PC-3 (cell line): ENCODE measurements at regions not wholly inside any gene's neighbourhood (a gene's known extent, or its start where the extent isn't known, plus 50 kb on each side); places are given as distances from the start of the nearest gene placed in this dataset.

ENCODE experiments used
- ATAC-seq: fragments of 200-7000 bp; cut with Tn5 transposase; 2 replicates; pipeline ENCODE4 v1.9.1; 2020; ENCODE audit warnings: mild to moderate bottlenecking, moderate library complexity
- BruUV-seq: library from RNA; stranded (reverse); fragments of 400-500 nt; replicated peaks from 2 replicates; lab custom pipeline; 2021; lab: Mats Ljungman, UMichigan
- CTCF ChIA-PET: fragments of 300-600 bp; sonication (Branson Sonifier 250); formaldehyde crosslinking; loops from one replicate; lab custom pipeline; 2022; ENCODE audit warnings: antibody characterized with exemption; lab: Charles Lee
- POLR2A ChIA-PET: fragments of 300-600 bp; sonication (Branson Sonifier 250); formaldehyde crosslinking; loops from one replicate; lab custom pipeline; 2022; ENCODE audit warnings: antibody characterized with exemption; ENCODE audit not compliant: unreplicated experiment; lab: Charles Lee
- DNase-seq: peaks from one replicate; pipeline ENCODE4 v3.0.0-alpha.2; 2015
- H2AFZ ChIP-seq: fragments of 300-600 bp; sonication (generic); 2 replicates; pipeline ENCODE4 v1.6.0; 2016; ENCODE audit warnings: antibody characterized with exemption, low read length
- H3F3A ChIP-seq: fragments of 300-600 bp; sonication (generic); one replicate; pipeline ENCODE4 v1.6.0; 2017; ENCODE audit warnings: antibody characterized with exemption, low read length, control low read depth, mild to moderate bottlenecking; ENCODE audit not compliant: unreplicated experiment
- H3K27ac ChIP-seq: fragments of 300-600 bp; sonication (generic); 2 replicates; pipeline ENCODE4 v1.5.1; 2016; ENCODE audit warnings: mild to moderate bottlenecking, low read length
- H3K27me3 ChIP-seq: fragments of 300-600 bp; sonication (generic); 2 replicates; pipeline ENCODE4 v1.6.1; 2016; ENCODE audit warnings: low read length, mixed read lengths
- H3K36me3 ChIP-seq: fragments of 300-600 bp; sonication (generic); 2 replicates; pipeline ENCODE4 v1.6.1; 2016; ENCODE audit warnings: low read depth, mixed run types, low read length, mixed read lengths
- H3K4me1 ChIP-seq: fragments of 300-600 bp; sonication (generic); 2 replicates; pipeline ENCODE4 v1.5.1; 2016; ENCODE audit warnings: low read length; ENCODE audit not compliant: insufficient read depth
- H3K4me2 ChIP-seq: fragments of 300-600 bp; sonication (generic); 2 replicates; pipeline ENCODE4 v1.6.0; 2016; ENCODE audit warnings: low read length
- H3K4me3 ChIP-seq: fragments of 300-600 bp; sonication (generic); 2 replicates; pipeline ENCODE4 v1.5.1; 2016; ENCODE audit warnings: mild to moderate bottlenecking, low read length, mixed read lengths
- H3K79me2 ChIP-seq: fragments of 300-600 bp; sonication (generic); 2 replicates; pipeline ENCODE4 v1.6.1; 2017; ENCODE audit warnings: low read length, mixed read lengths
- H3K9ac ChIP-seq: fragments of 300-600 bp; sonication (generic); 2 replicates; pipeline ENCODE4 v1.6.0; 2016; ENCODE audit warnings: mild to moderate bottlenecking, low read length
- H3K9me2 ChIP-seq: fragments of 300-600 bp; sonication (generic); replicated peaks from 2 replicates; pipeline ENCODE4 v1.6.1; 2016; ENCODE audit warnings: mixed run types, low read length, mixed read lengths
- H3K9me3 ChIP-seq: fragments of 300-600 bp; sonication (generic); 2 replicates; pipeline ENCODE4 v1.6.1; 2016; ENCODE audit warnings: low read length, mixed read lengths
- H4K20me1 ChIP-seq: fragments of 300-600 bp; sonication (generic); 2 replicates; pipeline ENCODE4 v1.6.1; 2016; ENCODE audit warnings: low read length, mixed read lengths
- EZH2 ChIP-seq: fragments of 300-600 bp; sonication (generic); IDR thresholded peaks from one replicate; pipeline ENCODE4 v1.6.1; 2017; ENCODE audit warnings: antibody characterized with exemption, mild to moderate bottlenecking, low read length; ENCODE audit not compliant: unreplicated experiment
- EZH2phosphoT487 ChIP-seq: fragments of 300-600 bp; sonication (generic); IDR thresholded peaks from 2 replicates; pipeline ENCODE4 v1.6.1; 2018; ENCODE audit warnings: mild to moderate bottlenecking, antibody characterized with exemption, low read length, borderline replicate concordance
- intact Hi-C: fragments of 100-400 bp; cut with micrococcal nuclease; formaldehyde crosslinking; loops from 2 replicates; pipeline ENCODE4 v1.9.0; 2023
- TF ChIP-seq, protein P1 (sequence below): fragments of 300-600 bp; sonication (generic); conservative IDR thresholded peaks from 2 replicates; pipeline ENCODE4 v1.5.1; 2017; ENCODE audit warnings: antibody characterized with exemption, low read depth, mild to moderate bottlenecking, low read length

- ATAC-seq: no peak
Measured at GRCh38 chr10:57472823-57473619, 794.7 kb downstream of the IPMK start.

DNA sequence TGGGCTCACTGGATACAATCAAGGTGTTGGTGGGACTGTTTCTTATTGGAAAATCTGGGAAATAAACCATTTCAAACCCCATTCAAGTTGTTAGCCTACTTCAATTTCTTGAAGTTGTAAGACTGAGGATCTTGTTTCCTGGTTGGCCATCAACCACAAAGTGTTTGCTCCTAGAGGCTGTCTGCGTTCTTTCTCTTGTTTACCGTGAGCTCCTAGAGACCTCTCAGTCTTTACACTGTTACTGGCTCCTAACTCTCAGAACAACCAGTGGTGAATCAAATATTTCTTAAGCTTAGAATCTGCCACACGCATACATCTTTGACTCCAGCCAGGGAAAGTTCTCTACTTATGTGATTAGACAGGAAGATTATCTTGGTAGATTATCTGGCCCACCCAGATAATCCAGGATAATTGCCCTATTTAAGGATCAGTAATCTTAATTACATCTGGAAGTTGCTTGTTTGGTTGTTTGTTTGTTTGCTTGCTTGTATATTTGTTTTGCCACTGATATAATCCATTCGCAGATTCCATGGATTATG, 798.7 kb downstream of the IPMK start:
- ChIA-PET CTCF (no interaction called here), POLR2A (no interaction called here)
- no peak overlapping the region for H2AFZ ChIP-seq
- H3K4me2 ChIP-seq: no peak overlapping the region
- H3K4me1 ChIP-seq: no peaks in the 10 kb centered on the region
- no peaks in the 10 kb centered on the region for H3F3A ChIP-seq
- no peak for DNase-seq
- H3K9me3 ChIP-seq: no peaks in the 10 kb centered on the region
- H3K9me2 ChIP-seq: no peaks in the 10 kb centered on the region
- no peaks in the 10 kb centered on the region for H4K20me1 ChIP-seq
- no peak for TF ChIP-seq EZH2
- no peak for TF ChIP-seq EZH2phosphoT487
- TF ChIP-seq, protein P1, sequence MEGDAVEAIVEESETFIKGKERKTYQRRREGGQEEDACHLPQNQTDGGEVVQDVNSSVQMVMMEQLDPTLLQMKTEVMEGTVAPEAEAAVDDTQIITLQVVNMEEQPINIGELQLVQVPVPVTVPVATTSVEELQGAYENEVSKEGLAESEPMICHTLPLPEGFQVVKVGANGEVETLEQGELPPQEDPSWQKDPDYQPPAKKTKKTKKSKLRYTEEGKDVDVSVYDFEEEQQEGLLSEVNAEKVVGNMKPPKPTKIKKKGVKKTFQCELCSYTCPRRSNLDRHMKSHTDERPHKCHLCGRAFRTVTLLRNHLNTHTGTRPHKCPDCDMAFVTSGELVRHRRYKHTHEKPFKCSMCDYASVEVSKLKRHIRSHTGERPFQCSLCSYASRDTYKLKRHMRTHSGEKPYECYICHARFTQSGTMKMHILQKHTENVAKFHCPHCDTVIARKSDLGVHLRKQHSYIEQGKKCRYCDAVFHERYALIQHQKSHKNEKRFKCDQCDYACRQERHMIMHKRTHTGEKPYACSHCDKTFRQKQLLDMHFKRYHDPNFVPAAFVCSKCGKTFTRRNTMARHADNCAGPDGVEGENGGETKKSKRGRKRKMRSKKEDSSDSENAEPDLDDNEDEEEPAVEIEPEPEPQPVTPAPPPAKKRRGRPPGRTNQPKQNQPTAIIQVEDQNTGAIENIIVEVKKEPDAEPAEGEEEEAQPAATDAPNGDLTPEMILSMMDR: no peak
- no peaks in the 10 kb centered on the region for H3K27me3 ChIP-seq
- no TSS peak for BruUV-seq
- intact Hi-C loops: no loop called here
- H3K27ac ChIP-seq: no peak overlapping the region
- no peak for ATAC-seq
- no peak overlapping the region for H3K4me3 ChIP-seq
- H3K9ac ChIP-seq: no peak overlapping the region
- H3K36me3 ChIP-seq: no peaks in the 10 kb centered on the region
- H3K79me2 ChIP-seq: no peaks in the 10 kb centered on the region

More at GRCh38 chr10:57472823-57473619, 794.7 kb downstream of the IPMK start:
- ChIA-PET CTCF (no interaction called here), POLR2A (no interaction called here)
- DNase-seq: no peak
- Histone ChIP-seq H2AFZ (no peak overlapping the region), H3K9me2 (no peaks in the 10 kb centered on the region), H3K27me3 (no peaks in the 10 kb centered on the region), H3K9ac (no peak overlapping the region), H3K9me3 (no peaks in the 10 kb centered on the region), H3K36me3 (no peaks in the 10 kb centered on the region), H3F3A (no peaks in the 10 kb centered on the region), H4K20me1 (no peaks in the 10 kb centered on the region), H3K4me1 (no peaks in the 10 kb centered on the region), H3K4me2 (no peak overlapping the region), H3K79me2 (no peaks in the 10 kb centered on the region), H3K4me3 (no peak overlapping the region), H3K27ac (no peak overlapping the region)
- no TSS peak for BruUV-seq
- intact Hi-C loops: no loop called here
- TF ChIP-seq, protein P1: no peak
- TF ChIP-seq EZH2phosphoT487 (no peak), EZH2 (no peak)

DNA sequence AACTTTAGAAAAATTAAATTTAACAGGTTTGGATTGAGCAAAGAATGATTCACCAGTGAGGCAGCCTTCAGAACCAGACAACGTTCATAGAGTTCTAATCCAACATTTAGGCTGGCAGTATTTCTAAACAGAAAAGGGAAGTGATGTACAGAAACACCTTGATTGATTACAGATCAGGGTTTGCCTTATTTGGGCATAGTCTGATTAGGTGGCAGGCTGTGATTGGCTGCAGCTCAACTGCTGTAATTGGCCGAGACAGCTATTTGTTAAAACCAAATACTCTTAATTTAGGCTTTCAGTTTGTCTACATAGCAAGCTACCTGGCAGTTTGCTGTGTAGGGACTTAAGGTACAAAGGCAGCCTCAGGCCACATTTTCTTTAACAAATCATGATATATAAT, 802.5 kb downstream of the IPMK start:
- TF ChIP-seq, protein P1: no peak
- TF ChIP-seq EZH2phosphoT487 (no peak), EZH2 (no peak)
- Histone ChIP-seq H3K27ac (no peak overlapping the region), H3K79me2 (no peaks in the 10 kb centered on the region), H2AFZ (no peak overlapping the region), H3K9me2 (no peaks in the 10 kb centered on the region), H3K9me3 (no peaks in the 10 kb centered on the region), H3F3A (no peaks in the 10 kb centered on the region), H4K20me1 (no peaks in the 10 kb centered on the region), H3K36me3 (no peaks in the 10 kb centered on the region), H3K4me1 (no peaks in the 10 kb centered on the region), H3K4me3 (no peak overlapping the region), H3K4me2 (no peak overlapping the region), H3K27me3 (no peaks in the 10 kb centered on the region), H3K9ac (no peak overlapping the region)
- ChIA-PET CTCF (no interaction called here), POLR2A (no interaction called here)
- intact Hi-C loops: no loop called here
- no peak for ATAC-seq
- no peak for DNase-seq
- no TSS peak for BruUV-seq
